ENCODE measurements at regions not wholly inside any gene's neighbourhood (a gene's known extent, or its start where the extent isn't known, plus 50 kb on each side); places are given as distances from the start of the nearest gene placed in this dataset.

GRCh38 chr14:29030970-29031369, 264.4 kb downstream of the FOXG1 start:
- TF ChIP-seq CTCF (IDR thresholded peaks at IDR 0.05) = no peak
- no peak for TF ChIP-seq POLR2A (IDR thresholded peaks at IDR 0.05)
